Left renal cortex interstitium (tissue), 4 donors: ENCODE measurements at regions not wholly inside any gene's neighbourhood (a gene's known extent, or its start where the extent isn't known, plus 50 kb on each side); places are given as distances from the start of the nearest gene placed in this dataset.
"Not testable (repeated sequence)": the region's sequence is repeated elsewhere in the genome, so short reads cannot be mapped to it uniquely, and the experiment has no call there.

Experiments used
- DNase-seq, 4 donors: peaks; one replicate each; pipeline ENCODE4 v3.0.0-alpha.2; 2013; ENCODE audit warnings: low read depth in 4 of 4, low spot score in 2 of 4, missing footprints in 1 of 4

- no peak for DNase-seq
Observed at GRCh38 chr9:6105738-6106137, 90.3 kb upstream of the RANBP6 start.

- DNase-seq = not testable (repeated sequence)
Observed at GRCh38 chr9:6104406-6104805, 89.0 kb upstream of the RANBP6 start.

- not testable (repeated sequence) for DNase-seq
Observed at GRCh38 chr9:6103911-6104310, 88.5 kb upstream of the RANBP6 start.

- DNase-seq = not testable (repeated sequence)
Observed at GRCh38 chr9:6102336-6102987, 87.0 kb upstream of the RANBP6 start.

- not testable (repeated sequence) for DNase-seq
Observed at GRCh38 chr9:6101725-6102124, 86.3 kb upstream of the RANBP6 start.

GRCh38 chr9:6099346-6099745 lies 83.9 kb upstream of the RANBP6 start:
- DNase-seq = not testable (repeated sequence)

- no peak for DNase-seq
Observed at GRCh38 chr9:6098431-6098830, 83.0 kb upstream of the RANBP6 start.

- no peak for DNase-seq
Observed at GRCh38 chr9:6096821-6097220, 81.4 kb upstream of the RANBP6 start.

GRCh38 chr9:6090277-6091210 lies 75.1 kb upstream of the RANBP6 start:
- no peak for DNase-seq

GRCh38 chr9:6089300-6089699 lies 73.9 kb upstream of the RANBP6 start:
- DNase-seq = no peak

- no peak for DNase-seq
Observed at GRCh38 chr9:6086006-6086655, 70.7 kb upstream of the RANBP6 start.

GRCh38 chr9:6080154-6080716 lies 64.8 kb upstream of the RANBP6 start:
- DNase-seq = peak; percentile 65 to 90 (median 86)

GRCh38 chr9:6079386-6079785 lies 64.0 kb upstream of the RANBP6 start:
- DNase-seq = no peak

GRCh38 chr9:6078382-6079105 lies 63.1 kb upstream of the RANBP6 start:
- no peak for DNase-seq

- DNase-seq = no peak
Observed at GRCh38 chr9:6076851-6077250, 61.4 kb upstream of the RANBP6 start.

- no peak for DNase-seq
Observed at GRCh38 chr9:6073731-6074130, 58.3 kb upstream of the RANBP6 start.

GRCh38 chr9:6072865-6073264 lies 57.4 kb upstream of the RANBP6 start:
- DNase-seq = no peak

GRCh38 chr9:6072453-6072852 lies 57.0 kb upstream of the RANBP6 start:
- no peak for DNase-seq

- DNase-seq = no peak
Observed at GRCh38 chr9:6068983-6069382, 53.6 kb upstream of the RANBP6 start.

- DNase-seq = no peak
Observed at GRCh38 chr9:6067426-6067825, 52.0 kb upstream of the RANBP6 start.
